ENCODE measurements at regions not wholly inside any gene's neighbourhood (a gene's known extent, or its start where the extent isn't known, plus 50 kb on each side); places are given as distances from the start of the nearest gene placed in this dataset.

DNA sequence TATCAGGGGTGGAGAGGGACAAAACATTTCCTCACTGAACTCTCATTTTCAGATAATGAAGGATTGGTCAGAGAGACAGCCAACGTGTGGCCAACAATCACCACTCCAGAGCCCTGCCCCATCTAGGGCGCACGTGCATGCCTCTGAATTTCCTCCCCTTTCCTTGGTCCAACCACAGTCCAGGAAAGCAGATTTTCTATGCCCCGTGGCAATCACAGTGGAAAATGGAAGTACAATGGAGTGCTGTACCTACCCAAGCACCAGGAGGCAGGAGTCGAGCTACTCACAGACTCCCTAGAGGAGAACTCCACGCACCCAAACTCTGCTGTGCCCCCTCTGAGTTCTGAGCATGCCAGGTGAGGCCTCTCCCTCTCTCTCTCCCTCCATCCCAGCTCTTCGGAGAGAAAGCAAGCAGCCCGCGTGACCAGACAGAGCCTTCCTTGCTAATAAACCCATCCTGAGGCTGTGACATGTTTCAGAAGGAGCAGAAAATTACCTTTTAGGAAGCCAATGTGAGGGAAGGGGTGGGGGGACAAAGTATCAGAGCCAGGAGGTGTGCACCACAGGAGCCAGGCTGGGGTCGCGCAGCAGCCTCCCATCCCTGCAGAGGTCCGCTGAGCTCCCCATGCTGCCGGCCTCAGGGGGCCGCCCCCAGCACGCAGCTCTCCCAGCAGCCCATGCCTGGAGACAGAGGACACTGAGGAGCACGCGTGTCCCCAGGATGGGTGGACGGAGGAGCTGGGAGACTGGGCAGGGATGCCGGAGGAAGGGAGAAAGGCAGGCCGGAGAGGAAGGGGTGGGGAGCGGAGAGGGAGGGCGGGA is 73.4 kb downstream of the PITPNM2 start:
- no peak for DNase-seq (ENCODE audit: low spot score)

DNA sequence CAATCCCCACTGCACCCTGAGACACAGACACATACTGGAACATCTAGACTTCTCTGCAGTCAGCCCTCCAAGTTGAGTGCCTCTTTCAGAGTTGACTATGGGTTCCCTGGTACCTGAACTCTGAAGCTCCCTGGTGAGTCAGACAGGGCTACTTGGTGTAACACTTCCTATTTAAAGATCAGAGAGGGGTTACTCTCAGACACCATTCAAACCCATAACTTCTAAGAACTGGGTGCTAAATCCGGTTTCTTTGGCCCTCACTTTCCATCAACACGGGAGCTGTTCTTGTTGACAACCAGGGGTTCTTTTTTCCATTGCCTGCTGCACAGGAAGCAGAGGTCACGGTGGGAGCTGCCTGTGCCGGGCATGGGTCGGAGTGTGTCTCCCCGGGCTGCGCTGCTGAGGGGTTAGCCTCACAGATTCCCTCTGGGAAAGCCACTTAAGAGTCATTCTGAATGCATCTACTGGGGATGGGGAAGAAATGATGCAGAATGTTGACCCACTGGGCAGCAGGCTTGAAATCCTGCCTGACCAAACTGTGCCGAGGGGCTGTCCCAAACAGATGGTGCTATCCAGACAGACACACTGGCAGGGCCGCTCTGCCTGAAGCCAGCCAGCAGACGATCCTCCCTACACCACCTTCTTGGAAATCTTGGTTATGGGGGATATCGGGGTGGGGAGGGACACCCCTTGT is 74.1 kb downstream of the PITPNM2 start:
- no peak for DNase-seq (ENCODE audit: low spot score)

DNA sequence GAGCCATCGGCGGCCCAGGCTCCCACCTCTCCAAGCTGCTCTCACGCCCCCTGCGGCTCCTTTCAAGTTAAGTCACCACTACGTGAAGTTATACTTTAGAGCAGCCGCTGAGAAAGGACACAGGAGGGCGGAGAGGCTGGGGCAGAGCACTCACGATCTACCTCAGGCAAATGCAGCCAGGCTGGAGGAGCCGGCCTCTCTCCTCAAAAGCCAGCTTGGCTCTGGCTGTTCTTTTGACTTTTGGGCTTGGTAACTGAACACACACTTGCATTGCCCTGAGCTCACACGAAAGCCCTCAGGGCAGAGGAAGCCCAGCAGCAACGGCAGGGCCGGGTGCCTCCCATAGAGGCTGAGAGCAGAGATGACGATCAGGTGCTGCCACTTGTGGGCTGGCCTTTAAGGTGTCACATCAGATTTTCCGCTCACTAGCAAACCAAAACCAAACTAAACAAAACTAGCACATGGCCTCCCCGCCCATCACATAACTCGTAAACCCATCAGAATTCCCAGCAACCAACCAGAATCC is 75.2 kb downstream of the PITPNM2 start:
- DNase-seq (ENCODE audit: low spot score), result no peak

DNA sequence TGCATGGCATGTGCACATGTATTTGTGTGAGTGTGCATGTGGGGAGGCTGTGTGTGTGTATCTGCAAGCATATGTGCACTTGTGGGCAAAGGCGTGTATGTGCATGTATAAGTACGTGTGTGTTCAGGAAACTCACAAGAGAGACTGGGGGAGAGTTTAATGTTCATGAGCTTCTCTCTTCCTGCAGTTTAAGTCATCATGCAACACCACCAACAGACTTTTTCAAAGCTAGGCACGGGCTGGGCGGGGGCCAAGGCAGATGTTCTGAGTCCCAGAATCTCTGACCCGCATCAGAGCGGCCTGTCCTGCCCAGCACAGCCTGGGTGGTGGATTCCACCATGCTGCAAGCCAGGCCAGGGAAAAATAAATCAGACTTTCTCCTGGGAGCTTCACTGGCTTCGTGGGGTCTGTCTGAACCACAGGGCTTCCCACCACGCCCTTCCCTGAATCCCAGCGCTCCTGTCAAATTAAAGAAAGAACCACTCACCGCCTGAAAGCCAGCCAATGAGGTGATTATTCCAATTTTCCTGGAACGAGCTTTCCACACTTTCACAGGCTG is 75.7 kb downstream of the PITPNM2 start:
- DNase-seq (ENCODE audit: low spot score), result no peak

DNA sequence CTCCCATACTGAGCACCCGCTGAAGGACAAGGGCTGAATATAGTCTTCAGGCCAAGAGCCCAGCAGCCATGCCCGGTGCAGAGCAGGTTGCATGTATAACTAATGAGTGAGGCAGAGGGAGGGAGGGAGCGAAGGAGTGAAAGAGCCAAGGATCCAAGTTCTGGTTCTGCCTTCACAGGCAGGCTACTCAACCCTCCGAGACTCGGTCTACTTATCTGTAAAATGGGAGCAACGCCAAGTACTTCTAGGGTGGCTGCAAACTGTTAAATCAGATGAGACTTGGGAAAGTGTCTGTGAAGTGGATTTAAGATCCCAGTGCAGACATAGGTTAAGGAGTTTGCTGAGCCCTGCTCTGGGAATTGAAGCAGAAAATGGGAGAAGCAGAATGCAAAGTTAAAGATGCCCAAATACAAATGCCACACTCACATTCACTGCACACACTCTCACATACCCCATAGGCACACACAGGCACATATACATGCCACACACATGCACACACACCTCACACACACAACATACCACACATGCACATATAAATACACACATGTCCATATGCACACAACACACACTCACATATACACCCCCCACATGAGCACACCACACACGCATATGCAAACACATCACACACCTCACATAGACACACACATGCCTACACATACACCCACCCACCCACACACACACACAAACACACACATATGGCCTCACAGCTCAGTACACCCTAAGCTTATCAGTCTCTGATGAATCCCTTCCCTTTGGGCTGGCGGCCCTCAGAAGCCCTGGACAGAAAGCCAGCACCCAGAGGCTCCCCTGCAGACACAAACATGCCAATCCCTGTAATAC is 76.7 kb downstream of the PITPNM2 start:
- DNase-seq (ENCODE audit: low spot score), result no peak

DNA sequence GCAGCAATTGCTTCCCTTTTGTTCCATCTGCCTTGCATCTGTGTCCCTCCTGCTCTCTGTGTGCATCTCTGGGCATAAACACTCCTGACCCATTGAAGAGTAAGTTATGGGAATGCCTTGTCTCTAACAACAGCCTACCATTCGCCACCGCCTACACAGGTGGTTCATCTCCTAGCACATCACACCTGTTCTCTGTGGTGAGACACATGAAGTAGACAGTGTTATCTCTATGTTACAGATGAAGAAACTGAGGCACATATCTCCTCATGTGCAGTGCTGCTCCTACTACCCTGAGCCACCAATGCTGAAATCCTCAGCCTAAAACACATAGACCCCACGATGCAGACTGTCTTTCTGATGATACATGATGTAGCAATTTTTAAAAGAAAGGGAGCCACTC is 77.6 kb downstream of the PITPNM2 start:
- DNase-seq (ENCODE audit: low spot score), result no peak

DNA sequence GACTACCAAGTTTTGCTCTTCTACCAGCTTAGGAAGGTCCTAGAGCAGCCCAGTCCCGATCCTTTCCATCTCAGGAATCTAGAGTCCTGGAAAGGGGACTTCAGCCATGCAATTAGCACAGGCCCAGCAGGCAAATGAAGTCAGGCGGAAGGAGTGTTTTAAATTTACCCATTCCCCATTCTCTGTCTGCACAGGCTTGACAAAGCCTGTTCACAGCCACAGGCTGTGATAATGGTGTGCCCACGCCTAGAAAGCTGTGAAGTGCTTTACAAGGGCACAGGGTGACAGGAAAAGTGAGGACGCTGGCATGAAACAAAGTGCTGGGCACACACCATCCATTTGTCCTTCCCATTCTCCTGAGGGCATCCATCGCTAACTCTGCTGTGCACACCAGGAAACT is 79.0 kb downstream of the PITPNM2 start:
- no peak for DNase-seq (ENCODE audit: low spot score)

DNA sequence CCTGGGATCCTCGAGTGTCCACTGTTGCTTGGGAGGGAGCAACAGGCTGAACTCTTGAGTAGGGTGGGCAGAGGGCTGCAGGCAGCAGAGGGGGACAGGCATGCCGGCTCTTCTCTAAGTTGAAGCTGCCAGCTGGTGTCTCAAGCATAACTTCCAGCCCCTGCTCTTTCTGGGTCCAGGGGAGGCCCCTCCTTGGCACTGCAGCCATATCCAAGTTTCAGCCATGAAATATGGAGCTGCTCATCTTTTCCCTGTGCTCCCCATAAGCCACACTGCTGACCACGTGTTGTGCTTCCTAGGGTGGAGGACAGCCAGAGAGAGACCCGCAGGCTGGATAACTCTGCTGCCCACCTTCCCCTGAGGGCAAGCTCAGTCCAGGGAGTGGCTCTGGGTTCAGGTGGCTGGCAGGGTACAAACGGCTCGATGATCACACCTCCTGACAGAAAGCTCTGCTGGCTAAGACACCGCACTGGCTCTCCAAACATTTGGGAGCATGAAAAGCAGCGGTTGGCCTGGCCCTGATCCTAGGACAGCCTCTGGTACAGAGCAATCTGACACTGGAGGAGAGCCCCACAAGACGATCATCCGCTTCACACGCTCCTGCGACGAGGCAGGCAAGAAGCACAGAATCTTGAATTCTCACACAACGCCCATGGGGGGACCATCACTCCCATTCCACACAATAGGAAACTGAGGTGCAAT is 79.6 kb downstream of the PITPNM2 start:
- DNase-seq (ENCODE audit: low spot score), result no peak

DNA sequence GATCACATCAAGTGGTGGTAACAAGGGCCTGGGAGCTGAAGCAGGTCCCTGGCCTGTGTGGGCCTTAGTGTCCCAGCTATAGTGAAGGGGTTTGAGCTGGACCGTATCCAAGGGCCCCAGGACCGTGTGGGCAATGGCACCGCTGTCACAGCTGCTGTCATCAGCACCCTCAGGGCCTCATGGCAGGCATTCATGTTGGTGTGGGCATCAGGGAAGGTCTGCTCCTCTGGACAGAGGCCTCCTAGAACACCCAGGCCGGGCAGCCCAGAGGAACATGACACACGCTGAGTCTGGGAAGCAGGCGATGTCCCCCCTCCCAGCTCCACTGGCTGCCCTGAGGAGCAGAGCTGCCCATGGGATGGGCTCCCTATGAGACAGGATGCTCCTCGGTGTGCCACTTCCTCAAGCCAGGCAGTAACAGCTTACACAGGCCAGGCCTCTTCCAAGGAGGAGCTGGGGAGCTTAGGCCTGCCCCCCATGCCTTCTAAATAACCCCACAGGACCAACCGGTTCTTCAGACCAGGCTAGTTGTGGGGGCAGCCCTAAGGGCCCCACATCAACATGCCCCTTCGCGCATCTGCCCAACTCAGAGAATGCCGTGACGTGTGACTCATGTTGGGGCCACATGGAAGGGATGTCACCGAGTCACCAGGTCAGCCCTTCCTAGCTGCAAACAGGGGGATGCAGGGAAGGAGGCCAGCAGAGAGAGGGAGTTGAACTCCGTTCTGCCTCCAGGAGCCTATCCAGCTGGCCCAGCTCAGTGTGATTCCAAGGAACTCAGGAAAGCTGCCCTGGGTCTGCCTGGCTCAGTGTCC is 80.4 kb downstream of the PITPNM2 start:
- no peak for DNase-seq (ENCODE audit: low spot score)

DNA sequence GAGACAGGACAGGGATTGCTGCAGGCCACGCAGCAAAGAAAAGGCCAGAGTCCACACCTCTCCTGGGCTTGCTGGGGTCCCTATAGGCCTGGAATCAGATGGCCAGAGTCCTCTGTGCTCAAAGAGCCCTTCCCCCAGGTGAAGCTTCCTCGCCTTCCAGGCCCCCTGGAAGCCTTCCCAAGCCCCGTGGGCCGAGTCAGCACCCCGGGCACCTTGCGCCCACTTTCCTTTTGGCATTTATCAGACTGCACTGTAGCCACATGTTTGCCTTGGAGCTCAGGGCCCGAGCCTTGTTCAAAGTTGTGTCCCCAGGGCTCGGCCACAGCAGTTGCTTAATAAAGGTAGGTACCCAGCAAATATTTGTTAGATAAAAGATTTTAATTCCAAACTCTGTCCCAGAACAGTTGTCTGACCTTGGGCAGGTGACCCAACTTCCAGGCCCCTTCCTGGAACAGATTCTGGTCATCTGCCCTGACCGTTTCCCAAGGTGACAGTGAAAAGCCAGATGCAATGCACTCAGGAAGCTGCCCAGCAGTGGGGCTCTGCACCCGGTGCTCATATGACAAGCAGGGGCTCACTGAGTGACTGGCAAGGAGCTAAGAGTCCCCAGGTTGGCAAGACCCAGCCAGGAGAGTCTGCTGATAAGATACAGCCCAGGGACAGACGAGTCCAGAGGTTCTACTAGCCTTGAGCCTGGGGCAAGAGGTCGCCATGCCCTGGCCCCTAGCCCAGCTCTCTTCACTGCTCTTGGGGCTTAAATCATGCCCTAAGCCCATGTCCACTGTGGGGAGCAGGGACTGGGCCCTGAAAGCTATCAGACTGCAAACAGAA is 81.2 kb downstream of the PITPNM2 start:
- no peak for DNase-seq (ENCODE audit: low spot score)

DNA sequence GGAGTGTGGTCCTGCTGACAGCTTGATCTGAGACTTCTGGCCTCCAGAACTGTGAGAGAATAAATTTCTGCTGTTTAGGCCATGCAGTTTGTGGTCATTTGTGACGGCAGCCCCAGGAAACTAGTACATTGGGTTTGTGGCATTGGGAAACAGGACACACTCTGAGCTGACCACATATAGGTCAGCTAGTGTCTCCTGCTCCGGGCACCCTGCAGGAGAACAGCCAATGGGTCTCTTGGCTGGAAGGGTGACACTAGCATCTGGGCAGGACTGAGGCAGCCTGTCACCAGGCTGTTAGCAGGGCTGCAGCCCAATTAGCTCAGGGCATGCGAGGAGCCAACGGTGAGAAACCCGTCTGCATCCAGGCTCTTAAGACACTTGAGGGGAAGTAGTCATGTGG is 83.2 kb downstream of the PITPNM2 start:
- no peak for DNase-seq (ENCODE audit: low spot score)

DNA sequence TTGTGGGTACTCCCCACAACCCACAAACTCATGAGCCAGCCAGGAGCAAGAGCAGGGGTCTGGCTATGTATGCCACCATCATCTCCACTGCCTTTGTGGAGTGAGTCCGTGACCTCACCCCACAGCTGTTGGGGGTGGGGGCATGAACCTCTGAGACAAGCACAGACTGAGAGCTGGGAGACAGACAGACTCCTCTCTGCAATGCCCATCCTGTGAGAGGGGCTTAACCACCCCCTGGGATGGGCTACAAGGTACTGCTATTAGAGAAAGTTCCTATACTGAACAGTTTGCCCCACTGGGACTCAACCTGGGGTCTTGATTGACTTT is 84.5 kb downstream of the PITPNM2 start:
- DNase-seq (ENCODE audit: low spot score), result no peak

DNA sequence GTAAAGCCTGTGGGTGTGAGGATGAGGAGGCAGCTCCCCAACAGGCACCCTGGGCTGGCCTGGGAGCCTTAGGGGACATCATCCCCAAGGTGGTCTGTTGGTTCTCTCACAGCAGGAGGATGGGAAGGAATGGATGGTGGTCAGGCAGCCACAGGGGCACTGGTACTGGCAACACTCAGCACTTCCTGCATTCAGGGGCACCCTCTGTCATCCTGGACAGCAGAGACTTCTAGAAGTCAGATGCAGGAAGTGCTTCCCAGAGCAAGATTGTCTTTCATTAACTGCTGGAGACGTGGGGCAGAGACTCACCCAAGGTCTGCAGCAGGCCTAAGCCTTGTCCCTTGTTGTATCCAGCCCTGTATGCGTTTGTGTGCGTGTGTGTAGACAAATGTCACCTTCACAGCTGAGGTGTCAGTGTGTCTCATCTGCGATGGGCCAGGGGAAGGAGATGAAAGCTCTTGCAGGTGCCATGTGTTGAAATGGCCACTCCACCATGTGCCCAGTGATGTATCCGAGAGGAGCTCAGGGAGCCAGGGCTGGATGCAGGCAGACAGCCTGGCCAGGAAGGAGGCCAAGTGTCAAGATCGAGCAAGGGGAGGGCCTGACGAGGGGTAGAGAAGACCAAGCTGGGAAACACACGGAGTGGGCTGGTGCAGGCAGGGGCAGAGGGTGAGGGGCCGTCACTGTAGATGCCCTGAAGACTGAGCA is 85.1 kb downstream of the PITPNM2 start:
- no peak for DNase-seq (ENCODE audit: low spot score)

DNA sequence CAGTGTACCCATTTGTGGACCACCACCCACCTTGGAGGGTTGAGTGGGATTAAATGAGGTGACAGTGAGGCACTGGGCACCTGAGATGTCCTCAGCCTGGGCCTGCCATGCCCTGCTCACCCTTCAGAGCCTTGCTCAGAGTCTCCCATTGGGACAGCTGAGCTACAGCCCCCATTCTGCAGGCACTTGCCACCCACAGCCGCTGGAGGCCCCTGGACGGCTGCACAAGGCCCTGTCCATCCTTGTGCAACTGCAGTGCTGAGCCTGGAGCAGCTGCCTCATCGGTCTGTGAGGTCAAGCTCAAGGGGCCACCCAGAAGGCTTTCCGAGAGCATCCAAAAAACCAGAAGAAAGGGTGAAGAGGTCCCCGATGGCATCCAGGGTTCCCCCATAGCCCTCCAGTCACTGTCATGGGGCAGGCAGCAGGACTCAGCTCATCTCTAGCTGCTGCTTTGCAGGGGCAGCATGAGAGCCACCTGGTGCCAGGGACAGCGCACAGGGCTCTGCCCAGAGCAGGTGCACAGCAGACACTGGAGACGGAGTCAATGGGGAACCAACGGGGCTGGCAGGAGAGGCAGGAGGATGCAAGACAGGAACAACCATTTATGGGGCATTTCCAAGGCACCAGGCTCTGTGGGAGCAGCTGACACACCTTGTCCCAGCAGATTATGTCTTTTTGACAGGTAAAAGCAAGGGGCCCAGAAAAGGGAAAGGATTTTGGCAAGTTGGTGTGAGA is 84.6 kb downstream of the ARL6IP4 start:
- DNase-seq (ENCODE audit: low spot score), result no peak

DNA sequence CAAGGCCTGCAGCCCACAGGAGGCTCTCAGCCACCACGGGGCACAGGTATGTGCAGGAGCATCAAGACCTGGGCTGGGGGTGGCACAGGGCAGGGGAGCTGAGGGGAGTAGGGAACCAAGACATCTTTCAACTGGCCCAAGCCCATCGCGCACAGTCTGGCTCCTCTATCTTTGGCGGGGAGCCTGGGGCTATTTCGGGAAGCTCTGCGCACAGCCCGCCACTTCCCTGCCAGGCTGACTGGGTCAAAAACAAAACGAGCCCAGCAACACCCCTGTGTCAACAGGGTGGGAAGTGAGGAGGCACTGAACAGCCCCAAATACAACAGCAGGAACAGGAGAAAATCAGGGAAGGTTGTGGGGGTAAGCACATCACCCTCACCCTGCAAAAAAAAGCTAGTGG is 83.9 kb downstream of the ARL6IP4 start:
- DNase-seq (ENCODE audit: low spot score), result no peak

DNA sequence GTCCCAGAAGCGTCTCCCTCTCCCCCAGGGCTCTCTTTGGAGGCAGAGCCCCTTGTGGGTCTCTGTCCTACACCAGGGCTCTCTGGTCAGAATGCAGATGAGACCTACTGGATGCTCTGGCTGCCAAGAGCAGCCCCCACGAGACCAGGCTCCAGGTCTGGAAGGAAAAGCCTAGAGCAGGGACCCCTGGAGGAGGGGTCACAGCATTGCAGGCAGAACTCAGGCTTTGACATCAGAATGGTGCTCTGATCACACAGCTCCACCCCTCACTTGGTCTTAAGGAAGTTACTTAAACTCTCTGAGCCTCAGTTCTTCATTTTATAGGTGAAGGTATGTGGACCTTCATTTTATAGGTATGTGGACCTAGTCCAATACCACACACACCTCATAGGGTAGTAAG is 83.1 kb downstream of the ARL6IP4 start:
- no peak for DNase-seq (ENCODE audit: low spot score)

DNA sequence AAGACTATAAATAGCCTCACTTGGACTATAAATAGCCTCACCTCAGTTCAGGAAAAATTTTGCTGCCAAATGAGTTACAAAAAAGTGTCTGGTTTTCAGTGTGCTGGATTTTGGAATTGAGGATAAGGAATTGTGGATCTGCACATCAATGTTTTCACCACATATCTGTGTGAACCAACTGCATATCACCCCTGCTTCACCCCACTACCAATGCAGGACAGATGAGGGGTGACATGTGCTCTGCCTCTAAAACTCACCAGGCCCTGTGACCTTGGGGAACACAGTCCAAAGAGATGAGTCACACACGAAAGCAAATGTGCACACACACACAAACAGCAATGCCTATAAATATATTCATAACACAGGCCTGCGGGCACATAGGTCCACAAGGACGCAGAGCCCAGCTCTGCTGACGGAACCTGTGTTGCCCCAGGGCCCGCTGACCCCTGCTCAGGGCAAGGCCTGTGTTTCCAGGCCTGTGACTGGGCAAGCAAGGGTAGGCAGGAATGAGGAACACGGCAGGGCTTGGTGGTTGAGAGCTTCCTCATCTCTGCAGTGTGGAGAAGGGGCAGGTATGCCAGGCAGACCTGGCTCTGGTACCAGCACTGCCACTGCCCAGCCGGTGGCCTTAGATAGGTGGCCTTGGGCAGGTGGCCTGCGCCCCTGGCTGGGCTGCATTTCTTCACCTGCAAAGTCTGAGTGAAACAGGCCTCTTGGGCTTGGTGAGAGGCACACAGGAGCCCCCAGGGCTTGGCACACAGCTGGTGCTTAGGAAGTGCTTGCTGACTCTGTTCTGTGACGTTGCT is 82.4 kb downstream of the ARL6IP4 start:
- no peak for DNase-seq (ENCODE audit: low spot score)

Measured in left forelimb (tissue), 1 donor.